RWPE2 (cell line): ENCODE measurements at regions not wholly inside any gene's neighbourhood (a gene's known extent, or its start where the extent isn't known, plus 50 kb on each side); places are given as distances from the start of the nearest gene placed in this dataset.

ENCODE experiments used
- ATAC-seq: fragments of 200-7000 bp; cut with Tn5 transposase; 3 replicates; pipeline ENCODE4 v1.9.1; 2021; ENCODE audit warnings: low read depth
- DNase-seq: peaks from one replicate; pipeline ENCODE4 v3.0.0-alpha.2; 2020; ENCODE audit warnings: low spot score
- H3K27ac ChIP-seq: fragments of 450-650 bp; 2 replicates; pipeline ENCODE4 v1.5.1; 2017; ENCODE audit warnings: mild to moderate bottlenecking; ENCODE audit not compliant: poor library complexity, severe bottlenecking
- H3K27me3 ChIP-seq: fragments of 250-450 bp; sonication (Bioruptor Pico); 2 replicates; pipeline ENCODE4 v1.5.1; 2021; ENCODE audit warnings: mild to moderate bottlenecking, moderate library complexity; ENCODE audit not compliant: insufficient read depth, poor library complexity, severe bottlenecking
- H3K36me3 ChIP-seq: fragments of 250-450 bp; sonication (Bioruptor Pico); 2 replicates; pipeline ENCODE4 v1.5.1; 2020; ENCODE audit warnings: low read depth, mild to moderate bottlenecking, moderate library complexity
- H3K4me1 ChIP-seq: fragments of 250-450 bp; sonication (Bioruptor Pico); 2 replicates; pipeline ENCODE4 v1.5.1; 2021; ENCODE audit warnings: mild to moderate bottlenecking, moderate library complexity; ENCODE audit not compliant: insufficient read depth, poor library complexity, severe bottlenecking
- H3K4me3 ChIP-seq: fragments of 250-450 bp; sonication (Bioruptor Pico); 2 replicates; pipeline ENCODE4 v1.5.1; 2021; ENCODE audit warnings: mild to moderate bottlenecking, moderate library complexity; ENCODE audit not compliant: severe bottlenecking
- H3K9me3 ChIP-seq: fragments of 250-450 bp; sonication (Bioruptor Pico); 2 replicates; pipeline ENCODE4 v1.5.1; 2021; ENCODE audit warnings: mild to moderate bottlenecking, moderate library complexity; ENCODE audit not compliant: severe bottlenecking
- CTCF ChIP-seq: fragments of 450-650 bp; IDR thresholded peaks from one replicate; pipeline ENCODE4 v1.5.1; 2017; ENCODE audit warnings: mild to moderate bottlenecking, moderate library complexity; ENCODE audit not compliant: poor library complexity, severe bottlenecking

- no peaks in the 10 kb centered on the region for H3K4me1 ChIP-seq
- H3K27ac ChIP-seq, result no peak overlapping the region
- DNase-seq (no peak), ATAC-seq (no peak)
- H3K27me3 ChIP-seq, result no peaks in the 10 kb centered on the region
- no peaks in the 10 kb centered on the region for H3K36me3 ChIP-seq
- no peaks in the 10 kb centered on the region for H3K9me3 ChIP-seq
- TF ChIP-seq CTCF, result no peak
- H3K4me3 ChIP-seq, result no peak overlapping the region
Measured at GRCh38 chr4:14564281-14564680, 438.0 kb upstream of the CPEB2 start.

GRCh38 chr4:14566518-14566917 is 435.8 kb upstream of the CPEB2 start:
- no peaks in the 10 kb centered on the region for H3K9me3 ChIP-seq
- no peaks in the 10 kb centered on the region for H3K27me3 ChIP-seq
- no peaks in the 10 kb centered on the region for H3K4me1 ChIP-seq
- no peak for ATAC-seq
- H3K4me3 ChIP-seq, result no peak overlapping the region
- no peak for TF ChIP-seq CTCF
- H3K27ac ChIP-seq, result no peak overlapping the region
- DNase-seq, result no peak
- H3K36me3 ChIP-seq, result no peaks in the 10 kb centered on the region

DNA sequence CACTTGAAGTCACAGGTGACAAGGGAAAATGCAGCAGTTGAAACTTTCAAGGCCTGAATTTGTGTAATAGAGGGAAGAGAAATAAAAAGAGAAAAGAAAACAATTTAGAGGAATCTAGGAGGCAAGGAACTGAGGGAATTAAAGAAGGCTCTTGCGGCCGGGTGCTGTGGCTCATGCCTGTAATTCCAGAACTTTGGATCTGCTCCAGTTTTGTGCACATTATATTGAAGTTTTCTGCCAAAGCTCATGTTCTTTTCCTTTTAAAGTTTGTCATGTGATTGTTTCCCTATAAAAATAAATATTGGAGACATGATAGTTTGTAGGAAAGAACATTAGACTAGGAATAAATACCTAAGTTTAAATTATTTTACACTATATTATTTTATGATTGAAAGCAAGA is 433.9 kb upstream of the CPEB2 start:
- ATAC-seq, result no peak
- DNase-seq, result no peak
- no peak for TF ChIP-seq CTCF

GRCh38 chr4:14575289-14575688 is 427.0 kb upstream of the CPEB2 start:
- TF ChIP-seq CTCF, result no peak
- Histone ChIP-seq H3K36me3 (no peaks in the 10 kb centered on the region), H3K4me3 (no peak overlapping the region), H3K4me1 (no peaks in the 10 kb centered on the region), H3K27me3 (no peaks in the 10 kb centered on the region), H3K9me3 (no peaks in the 10 kb centered on the region), H3K27ac (no peak overlapping the region)
- no peak for DNase-seq
- ATAC-seq, result no peak

More for the DNA sequence above, 433.9 kb upstream of the CPEB2 start:
- no peaks in the 10 kb centered on the region for H3K4me1 ChIP-seq
- no peaks in the 10 kb centered on the region for H3K36me3 ChIP-seq
- no peak overlapping the region for H3K27ac ChIP-seq
- H3K27me3 ChIP-seq, result no peaks in the 10 kb centered on the region
- no peaks in the 10 kb centered on the region for H3K9me3 ChIP-seq
- H3K4me3 ChIP-seq, result no peak overlapping the region

DNA sequence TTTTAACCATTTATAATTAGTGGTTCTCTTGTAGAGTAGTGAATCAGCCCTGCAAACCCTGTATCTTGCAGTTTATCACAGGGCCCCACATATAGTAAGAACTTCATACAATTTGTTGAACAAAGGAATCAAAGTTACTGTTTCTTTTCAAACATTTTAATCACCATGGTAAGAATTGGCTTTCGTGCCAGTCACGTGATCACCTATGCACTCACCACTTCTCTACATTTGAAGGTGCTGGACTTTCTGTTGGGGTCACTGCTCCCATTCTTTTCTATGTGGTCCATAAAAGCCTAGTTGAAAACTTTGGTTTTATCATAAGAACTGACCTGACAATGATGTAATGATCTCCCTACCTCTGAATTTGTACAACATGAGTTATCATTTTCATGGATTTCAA is 426.4 kb upstream of the CPEB2 start:
- H3K27ac ChIP-seq, result no peak overlapping the region
- H3K36me3 ChIP-seq, result no peaks in the 10 kb centered on the region
- H3K27me3 ChIP-seq, result no peaks in the 10 kb centered on the region
- no peak for ATAC-seq
- H3K9me3 ChIP-seq, result no peaks in the 10 kb centered on the region
- H3K4me1 ChIP-seq, result no peaks in the 10 kb centered on the region
- no peak for TF ChIP-seq CTCF
- DNase-seq, result no peak
- no peak overlapping the region for H3K4me3 ChIP-seq
